Astrocyte (in vitro differentiated cells and primary cell): ENCODE measurements at regions not wholly inside any gene's neighbourhood (a gene's known extent, or its start where the extent isn't known, plus 50 kb on each side); places are given as distances from the start of the nearest gene placed in this dataset.

ENCODE experiments used
- DNase-seq: peaks from one replicate; pipeline ENCODE4 v3.0.0-alpha.2; 2010; ENCODE audit warnings: low read depth
- FAIRE-seq: peaks from 2 replicates; lab custom pipeline; 2011; peaks lifted over from hg19 to GRCh38; lab: Jason Lieb, UNC
- H2AFZ ChIP-seq: 2 replicates; pipeline ENCODE4 v1.6.0; 2012; ENCODE audit warnings: low read depth, low read length, inconsistent platforms
- H3K27ac ChIP-seq: 2 replicates; pipeline ENCODE4 v1.5.1; 2011; ENCODE audit warnings: low read depth, low read length, inconsistent platforms
- H3K27me3 ChIP-seq: 2 replicates; pipeline ENCODE4 v1.6.0; 2011; ENCODE audit warnings: low read length, inconsistent platforms; ENCODE audit not compliant: insufficient read depth
- H3K36me3 ChIP-seq: 2 replicates; pipeline ENCODE4 v1.5.1; 2011; ENCODE audit warnings: low read length, inconsistent platforms; ENCODE audit not compliant: insufficient read depth
- H3K4me1 ChIP-seq: 2 replicates; pipeline ENCODE4 v1.5.1; 2011; ENCODE audit warnings: low read length, inconsistent platforms; ENCODE audit not compliant: insufficient read depth
- H3K4me2 ChIP-seq: 2 replicates; pipeline ENCODE4 v1.6.0; 2012; ENCODE audit warnings: low read length, inconsistent platforms
- H3K4me3 ChIP-seq: 2 replicates; pipeline ENCODE4 v1.5.1; 2011; ENCODE audit warnings: low read depth, mild to moderate bottlenecking, low read length, inconsistent platforms; ENCODE audit not compliant: insufficient read depth
- H3K79me2 ChIP-seq: 2 replicates; pipeline ENCODE4 v1.6.0; 2012; ENCODE audit warnings: mild to moderate bottlenecking, low read length, inconsistent platforms; ENCODE audit not compliant: insufficient read depth
- H3K9ac ChIP-seq: 2 replicates; pipeline ENCODE4 v1.6.0; 2012; ENCODE audit warnings: mild to moderate bottlenecking, low read length, inconsistent platforms
- H3K9me3 ChIP-seq: 2 replicates; pipeline ENCODE4 v1.5.1; 2012; ENCODE audit warnings: low read depth, mild to moderate bottlenecking, low read length, inconsistent platforms; ENCODE audit not compliant: insufficient read depth
- H4K20me1 ChIP-seq: 2 replicates; pipeline ENCODE4 v1.6.0; 2012; ENCODE audit warnings: low read length, inconsistent platforms; ENCODE audit not compliant: insufficient read depth
- H3K27ac Mint-ChIP-seq: one replicate; pipeline ENCODE4 v1.8.0; 2021; ENCODE audit warnings: mild to moderate bottlenecking, mixed read lengths; ENCODE audit not compliant: unreplicated experiment
- H3K27me3 Mint-ChIP-seq: one replicate; pipeline ENCODE4 v1.8.0; 2021; ENCODE audit warnings: low read depth, mixed read lengths; ENCODE audit not compliant: unreplicated experiment
- H3K36me3 Mint-ChIP-seq: one replicate; pipeline ENCODE4 v1.8.0; 2021; ENCODE audit warnings: low read depth, mixed read lengths; ENCODE audit not compliant: unreplicated experiment
- H3K4me1 Mint-ChIP-seq: one replicate; pipeline ENCODE4 v1.8.0; 2021; ENCODE audit warnings: low read depth, mixed read lengths; ENCODE audit not compliant: unreplicated experiment
- H3K4me3 Mint-ChIP-seq: one replicate; pipeline ENCODE4 v1.8.0; 2021; ENCODE audit warnings: mild to moderate bottlenecking, moderate library complexity, mixed read lengths; ENCODE audit not compliant: unreplicated experiment
- H3K9me3 Mint-ChIP-seq: one replicate; pipeline ENCODE4 v1.8.0; 2021; ENCODE audit warnings: mild to moderate bottlenecking, mixed read lengths; ENCODE audit not compliant: unreplicated experiment
- CTCF ChIP-seq: IDR thresholded peaks from 2 replicates; pipeline ENCODE4 v1.5.1; 2011; ENCODE audit warnings: low read depth, mild to moderate bottlenecking, inconsistent platforms, low read length, moderate library complexity; ENCODE audit not compliant: insufficient read depth
- EZH2 ChIP-seq: IDR thresholded peaks from 2 replicates; pipeline ENCODE4 v1.6.1; 2012; ENCODE audit warnings: mild to moderate bottlenecking, low read length, inconsistent platforms; ENCODE audit not compliant: insufficient read depth

- no peaks in the 10 kb centered on the region for H4K20me1 ChIP-seq
- H3K27ac ChIP-seq, result no peak overlapping the region
- H2AFZ ChIP-seq, result no peak overlapping the region
- FAIRE-seq (no peak), DNase-seq (no peak)
- H3K36me3 ChIP-seq, result no peaks in the 10 kb centered on the region
- no peak overlapping the region for H3K27ac Mint-ChIP-seq
- no peak overlapping the region for H3K4me2 ChIP-seq
- H3K4me1 ChIP-seq, result no peaks in the 10 kb centered on the region
- no peak overlapping the region for H3K9ac ChIP-seq
- no peak for TF ChIP-seq EZH2
- no peak for TF ChIP-seq CTCF
- no peaks in the 10 kb centered on the region for H3K9me3 ChIP-seq
- peaks cover 13% of the 10 kb centered on the region for H3K9me3 Mint-ChIP-seq
- no peaks in the 10 kb centered on the region for H3K4me1 Mint-ChIP-seq
- H3K27me3 ChIP-seq, result no peaks in the 10 kb centered on the region
- no peaks in the 10 kb centered on the region for H3K27me3 Mint-ChIP-seq
- H3K36me3 Mint-ChIP-seq, result no peaks in the 10 kb centered on the region
- H3K4me3 ChIP-seq, result no peak overlapping the region
- no peak overlapping the region for H3K4me3 Mint-ChIP-seq
- H3K79me2 ChIP-seq, result no peaks in the 10 kb centered on the region
Observed at GRCh38 chr6:135600086-135600702, 102.7 kb upstream of the AHI1 start.

- Mint-ChIP-seq H3K9me3 (peaks cover 13% of the 10 kb centered on the region), H3K27ac (no peak overlapping the region), H3K27me3 (no peaks in the 10 kb centered on the region), H3K4me3 (no peak overlapping the region), H3K36me3 (no peaks in the 10 kb centered on the region), H3K4me1 (no peaks in the 10 kb centered on the region)
- no peaks in the 10 kb centered on the region for H4K20me1 ChIP-seq
- H3K27me3 ChIP-seq, result no peaks in the 10 kb centered on the region
- H3K4me3 ChIP-seq, result no peak overlapping the region
- H3K9me3 ChIP-seq, result no peaks in the 10 kb centered on the region
- no peaks in the 10 kb centered on the region for H3K79me2 ChIP-seq
- TF ChIP-seq CTCF, result no peak
- TF ChIP-seq EZH2, result no peak
- no peak overlapping the region for H2AFZ ChIP-seq
- H3K36me3 ChIP-seq, result no peaks in the 10 kb centered on the region
- no peak for DNase-seq
- no peaks in the 10 kb centered on the region for H3K4me1 ChIP-seq
- FAIRE-seq, result no peak
- no peak overlapping the region for H3K9ac ChIP-seq
- no peak overlapping the region for H3K27ac ChIP-seq
- H3K4me2 ChIP-seq, result no peak overlapping the region
Observed at GRCh38 chr6:135600931-135601330, 103.4 kb upstream of the AHI1 start.

GRCh38 chr6:135601857-135602256 is 104.3 kb upstream of the AHI1 start:
- Mint-ChIP-seq H3K4me1 (no peaks in the 10 kb centered on the region), H3K27ac (no peak overlapping the region), H3K4me3 (no peak overlapping the region), H3K9me3 (peaks cover 13% of the 10 kb centered on the region), H3K27me3 (no peaks in the 10 kb centered on the region), H3K36me3 (no peaks in the 10 kb centered on the region)
- Histone ChIP-seq H3K4me3 (no peak overlapping the region), H4K20me1 (no peaks in the 10 kb centered on the region), H3K9me3 (no peaks in the 10 kb centered on the region), H3K36me3 (no peaks in the 10 kb centered on the region), H3K27ac (no peak overlapping the region), H3K79me2 (no peaks in the 10 kb centered on the region), H3K4me1 (no peaks in the 10 kb centered on the region), H3K4me2 (no peak overlapping the region), H2AFZ (no peak overlapping the region), H3K9ac (no peak overlapping the region), H3K27me3 (no peaks in the 10 kb centered on the region)
- TF ChIP-seq EZH2 (no peak), CTCF (no peak)
- FAIRE-seq, result no peak
- DNase-seq, result no peak
